Non-pigmented ciliary epithelial cell (primary cell): ENCODE measurements at regions not wholly inside any gene's neighbourhood (a gene's known extent, or its start where the extent isn't known, plus 50 kb on each side); places are given as distances from the start of the nearest gene placed in this dataset.
A peak's percentile ranks its signal among the peaks of the same experiment; 100 is the strongest.

Source experiments
- DNase-seq: peaks from one replicate; pipeline ENCODE4 v3.0.0-alpha.2; 2010; ENCODE audit warnings: low read depth

DNA sequence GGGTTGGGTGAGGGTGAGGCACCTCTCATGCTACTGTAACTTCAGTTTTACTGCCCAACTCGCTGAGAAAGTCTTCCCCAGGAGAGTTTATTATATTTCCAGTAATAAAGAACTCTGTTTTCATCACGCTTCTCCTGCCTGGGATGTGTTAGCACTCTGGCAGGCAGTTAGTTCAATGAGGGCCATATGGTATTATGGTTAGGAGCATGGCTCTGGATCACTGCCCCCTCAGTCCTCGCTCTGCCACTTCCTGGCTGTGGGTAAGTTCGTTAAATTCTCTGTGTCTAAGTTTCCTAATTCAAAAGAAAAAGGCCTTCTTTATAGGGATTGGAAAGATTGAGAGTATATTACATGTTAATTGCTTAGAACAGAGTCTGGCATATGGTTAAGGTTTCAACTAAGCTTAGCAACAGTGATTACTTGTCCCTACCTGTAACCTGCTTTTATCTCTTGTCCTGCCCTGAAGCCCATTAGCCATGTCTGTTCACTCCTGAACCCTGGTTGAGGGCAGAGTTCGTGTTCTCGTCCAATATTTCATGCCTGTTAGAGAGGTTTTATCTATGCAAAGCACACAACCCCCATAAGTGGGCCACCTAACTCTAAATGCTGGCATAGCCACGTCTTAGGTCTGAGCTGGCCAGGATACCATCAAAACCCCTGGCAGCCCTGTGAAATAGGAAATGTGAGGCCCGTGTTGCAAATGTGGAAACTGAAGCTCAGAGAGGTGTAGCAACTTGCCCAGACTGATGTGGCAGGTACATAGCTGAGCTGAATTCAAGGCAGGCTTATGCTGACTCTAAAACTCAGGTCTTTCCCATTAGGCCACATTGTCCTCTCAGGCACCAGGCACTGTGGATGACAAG lies 342.5 kb upstream of the JARID2 start:
- DNase-seq: no peak

- no peak for DNase-seq
Measured at GRCh38 chr6:14905201-14905600, 340.7 kb upstream of the JARID2 start.

- no peak for DNase-seq
Measured at GRCh38 chr6:14906621-14907020, 339.2 kb upstream of the JARID2 start.

- no peak for DNase-seq
Measured at GRCh38 chr6:14910692-14911547, 334.9 kb upstream of the JARID2 start.

DNA sequence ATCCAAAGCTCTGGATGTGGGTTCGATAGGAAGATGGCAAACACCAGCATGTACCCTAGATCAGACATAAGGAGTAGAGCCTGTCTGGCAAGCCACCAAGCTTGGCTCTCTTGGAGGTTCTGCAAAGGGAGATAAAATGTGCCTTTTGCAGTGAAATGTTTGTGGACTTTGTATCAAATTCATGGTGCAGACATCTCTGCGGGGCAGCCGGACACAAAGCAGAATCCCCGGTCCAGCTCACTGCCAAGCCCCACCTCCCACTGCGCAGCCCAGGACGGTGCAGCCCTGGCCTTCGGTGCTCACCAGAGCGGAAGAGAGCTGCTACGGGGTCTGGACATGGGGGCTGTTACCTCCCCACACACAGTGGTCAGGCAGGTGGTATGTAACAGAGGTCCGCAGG lies 333.6 kb upstream of the JARID2 start:
- no peak for DNase-seq

GRCh38 chr6:14912706-14913105 lies 333.2 kb upstream of the JARID2 start:
- no peak for DNase-seq

DNA sequence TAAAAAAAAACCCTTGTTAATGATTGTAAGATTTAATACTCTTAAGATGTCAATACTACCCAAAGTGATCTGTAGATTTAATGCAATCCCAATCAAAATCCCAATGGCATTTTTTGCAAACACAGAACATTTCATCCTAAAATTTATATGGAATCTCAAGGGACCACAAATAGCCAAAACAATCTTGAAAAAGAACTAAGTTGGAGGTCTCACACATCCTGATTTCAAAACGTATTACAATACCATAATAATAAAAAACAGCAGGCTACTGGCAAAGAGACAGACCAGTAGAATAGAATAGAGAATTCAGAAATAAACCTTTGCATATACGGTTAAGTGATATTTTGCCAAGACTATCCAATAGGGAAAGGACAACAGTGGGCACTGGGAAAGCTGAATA lies 331.9 kb upstream of the JARID2 start:
- DNase-seq: no peak

- DNase-seq: no peak
Measured at GRCh38 chr6:14915888-14916832, 329.7 kb upstream of the JARID2 start.

DNA sequence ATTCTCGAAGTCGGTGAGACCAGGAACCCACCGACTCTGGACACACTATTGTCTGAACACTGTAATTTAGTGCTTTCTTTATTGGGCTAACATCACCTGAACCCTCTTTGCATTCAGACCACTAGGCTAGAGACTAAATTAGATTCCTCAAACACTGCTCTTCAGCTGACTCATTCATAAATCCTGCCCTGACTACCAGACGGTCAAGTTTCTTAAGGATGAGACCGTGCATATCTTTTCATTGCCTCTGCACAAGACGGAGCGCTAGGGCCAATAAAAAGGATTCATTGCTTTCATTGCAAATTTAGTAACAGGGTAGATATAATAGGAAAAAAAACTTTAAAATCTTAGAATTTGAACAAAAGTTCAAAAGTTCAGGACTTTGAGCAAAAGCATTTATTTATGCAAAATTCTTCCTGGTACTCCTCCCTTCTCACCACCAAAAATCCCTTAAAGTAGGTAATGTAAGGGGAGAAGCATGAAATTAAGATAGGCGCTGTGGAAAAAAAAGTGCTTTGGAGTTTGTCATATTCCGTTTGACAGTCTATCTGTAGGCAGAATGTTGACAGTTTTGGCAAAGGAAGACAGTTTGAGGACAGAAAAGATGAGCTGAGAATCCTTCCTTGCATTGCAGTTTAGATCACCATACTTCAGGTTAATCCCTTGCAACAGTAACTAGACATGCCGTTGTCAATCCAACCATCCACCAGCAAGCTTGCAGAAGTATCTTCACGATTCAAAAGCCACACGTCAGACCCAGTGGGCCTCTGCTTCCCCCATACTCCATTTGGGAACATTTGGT lies 328.6 kb upstream of the JARID2 start:
- DNase-seq: peak; percentile 57

- no peak for DNase-seq
Measured at GRCh38 chr6:14918200-14918907, 327.5 kb upstream of the JARID2 start.

GRCh38 chr6:14919038-14919670 lies 326.7 kb upstream of the JARID2 start:
- DNase-seq: no peak

DNA sequence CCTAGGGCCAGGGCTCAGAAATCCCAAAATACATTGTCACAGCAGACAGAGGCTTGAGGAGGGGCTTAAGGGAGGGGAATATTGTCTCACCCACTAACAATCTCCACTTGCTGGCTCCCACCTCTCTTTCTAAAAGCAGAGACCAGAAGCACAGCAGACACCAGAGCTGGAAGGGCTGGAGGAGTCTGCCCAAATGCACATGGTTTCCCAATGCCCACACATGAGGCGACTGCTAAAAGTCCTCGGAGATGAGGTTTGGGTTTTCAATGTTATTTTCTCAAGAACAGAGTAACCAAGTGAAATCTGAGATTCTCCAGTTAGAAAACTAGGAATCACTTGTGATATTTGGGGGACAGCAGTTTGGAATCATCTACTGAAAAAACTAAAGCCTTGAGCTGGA lies 325.6 kb upstream of the JARID2 start:
- DNase-seq: no peak

DNA sequence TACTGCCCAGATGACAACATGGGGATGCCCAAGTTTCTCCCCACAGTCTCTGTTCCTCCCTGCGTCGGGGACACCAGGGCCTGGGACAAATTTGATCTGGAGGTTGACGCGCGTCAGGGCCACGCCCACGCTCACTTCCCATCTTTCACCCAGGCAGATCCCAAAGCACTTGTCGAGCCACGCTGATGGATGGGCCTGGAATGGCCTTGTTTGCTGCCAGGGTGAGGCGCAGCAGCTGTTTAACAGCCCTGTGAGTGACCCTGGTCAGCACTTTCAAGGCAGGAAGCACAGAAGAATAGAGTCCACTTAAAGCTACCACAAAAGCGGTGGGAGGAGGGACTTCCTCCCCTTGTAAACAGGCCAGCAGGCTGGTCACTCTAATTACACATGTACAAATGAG lies 324.7 kb upstream of the JARID2 start:
- no peak for DNase-seq

GRCh38 chr6:14921878-14922671 lies 323.8 kb upstream of the JARID2 start:
- no peak for DNase-seq

DNA sequence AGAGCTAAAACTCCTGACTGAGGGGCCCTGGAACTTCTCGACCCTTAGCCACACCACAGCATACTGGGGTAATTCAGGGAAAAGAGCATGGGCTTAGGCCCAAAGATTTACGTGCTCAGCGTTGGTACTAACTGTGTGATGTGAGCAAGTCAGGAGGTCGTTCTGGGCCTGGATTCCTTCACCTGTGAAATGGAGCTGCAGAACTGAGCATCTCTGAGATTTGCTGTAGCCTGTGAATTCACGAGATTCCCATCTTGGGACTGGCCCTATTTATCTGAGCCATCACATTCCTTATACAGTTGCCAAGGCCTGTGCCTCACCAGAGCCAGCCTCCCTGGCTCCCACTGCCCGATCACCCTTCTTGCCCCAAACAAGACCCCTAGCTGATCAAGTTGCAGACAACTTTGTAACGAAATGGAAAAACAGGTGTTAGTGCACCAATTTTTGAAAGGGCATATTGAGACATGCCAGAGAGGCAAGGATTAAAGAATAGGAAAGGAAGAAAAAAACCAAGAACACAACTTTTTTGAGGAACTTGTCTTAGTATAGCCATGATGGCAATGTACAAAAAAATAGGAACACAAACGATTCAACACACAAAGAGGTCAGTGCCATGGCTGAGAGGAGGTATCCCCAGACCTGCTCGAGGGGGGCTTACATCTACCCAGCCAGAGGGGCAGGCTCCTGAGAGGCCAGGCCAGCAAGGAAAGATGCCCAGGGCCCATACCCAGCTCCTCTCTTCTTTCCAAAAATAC lies 323.0 kb upstream of the JARID2 start:
- no peak for DNase-seq

DNA sequence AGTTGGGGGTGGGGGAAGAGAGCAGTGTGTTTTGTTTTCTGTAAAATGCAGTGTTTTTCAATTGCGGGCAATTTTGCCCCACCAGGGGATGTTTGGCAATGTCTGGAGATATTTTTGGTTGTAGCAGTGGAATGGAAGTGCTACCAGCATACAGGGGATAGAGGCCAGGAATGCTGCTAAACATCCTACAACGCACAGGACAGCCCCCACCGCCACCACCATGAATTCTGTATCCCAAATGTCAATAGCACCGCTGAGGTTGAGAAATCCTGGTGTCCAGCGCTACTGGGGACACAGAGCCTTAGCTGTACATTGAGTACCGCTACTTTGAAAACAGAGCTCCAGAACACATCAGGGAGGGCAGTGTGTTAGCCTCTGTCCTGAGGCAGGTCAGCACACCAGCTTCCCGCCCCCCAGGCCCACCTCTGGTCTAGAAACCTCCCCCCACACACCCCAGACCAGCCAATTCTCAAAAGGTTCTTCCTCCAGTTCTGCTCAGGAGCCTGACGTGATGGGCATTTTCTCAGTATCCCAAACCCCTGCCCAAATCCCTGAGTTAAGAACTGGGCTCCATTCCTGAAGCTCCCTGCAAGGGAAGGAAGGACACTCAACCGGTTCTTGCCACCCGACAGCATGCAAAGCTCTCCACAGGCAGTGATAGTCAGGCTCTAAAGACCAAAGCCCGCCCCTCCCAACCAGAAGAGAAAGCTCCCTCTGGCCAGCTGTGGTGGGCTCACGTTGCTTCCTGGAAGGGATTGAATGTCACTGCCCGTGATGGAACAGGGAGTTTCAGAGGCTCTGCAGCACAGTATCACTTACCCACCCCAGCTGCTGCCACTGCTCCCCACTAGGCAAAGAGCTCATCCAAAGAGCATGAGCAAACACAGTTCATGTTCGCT lies 321.5 kb upstream of the JARID2 start:
- no peak for DNase-seq

GRCh38 chr6:14925025-14925698 lies 320.7 kb upstream of the JARID2 start:
- DNase-seq: no peak
